GM12891 (cell line): ENCODE measurements at regions not wholly inside any gene's neighbourhood (a gene's known extent, or its start where the extent isn't known, plus 50 kb on each side); places are given as distances from the start of the nearest gene placed in this dataset.

ENCODE experiments used
- POLR2A ChIP-seq: IDR thresholded peaks from 2 replicates; pipeline ENCODE4 v1.6.1; 2011; ENCODE audit warnings: low read depth, low read length, control low read depth
- POLR2AphosphoS5 ChIP-seq: IDR thresholded peaks from 2 replicates; pipeline ENCODE4 v1.6.1; 2011; ENCODE audit warnings: low read depth, low read length, control low read depth

DNA sequence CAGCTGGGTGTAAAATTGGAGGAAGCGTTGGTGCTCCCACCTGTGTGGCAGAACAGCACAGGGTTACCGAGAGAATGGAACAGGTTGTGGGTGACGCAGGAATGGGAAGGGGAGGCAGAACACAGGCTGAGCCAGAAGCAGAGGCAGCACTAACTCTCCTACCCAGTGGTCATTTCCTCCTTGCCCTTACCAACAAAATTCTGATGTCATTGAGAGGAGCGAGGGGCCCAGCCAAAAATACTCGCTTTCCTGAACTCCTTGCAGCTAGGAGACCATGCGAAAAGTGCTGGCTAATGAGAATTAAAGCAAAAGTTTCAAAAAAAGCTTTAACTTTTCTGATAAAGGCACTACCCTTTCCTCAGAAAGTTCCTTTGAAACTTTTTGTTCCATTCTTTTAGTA is 54.4 kb upstream of the HMGA2 start:
- TF ChIP-seq POLR2A (no peak), POLR2AphosphoS5 (no peak)
